ENCODE measurements at regions not wholly inside any gene's neighbourhood (a gene's known extent, or its start where the extent isn't known, plus 50 kb on each side); places are given as distances from the start of the nearest gene placed in this dataset.

DNA sequence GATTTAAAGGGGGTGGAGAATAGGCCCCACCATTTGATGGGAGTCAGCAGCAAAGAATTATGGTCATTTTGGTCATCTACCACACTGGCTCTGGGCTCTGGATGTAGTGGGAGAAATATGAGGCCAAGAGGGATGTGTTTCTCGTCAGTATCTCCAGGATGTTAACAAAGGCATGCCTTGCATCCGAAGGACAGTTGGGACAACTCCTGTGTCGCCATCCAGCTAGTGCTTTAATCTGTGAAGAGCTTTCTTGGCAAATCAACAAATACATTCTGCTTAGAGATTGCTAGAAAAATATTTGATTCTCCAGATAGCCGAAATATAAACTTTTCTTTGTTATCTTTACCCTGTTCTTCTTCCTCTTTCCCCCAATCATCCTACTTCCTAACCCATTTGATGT lies 287.1 kb upstream of the TNP1 start:
- 84% methylated on average over 3 of the region's 4 CpGs for WGBS (ENCODE audit: insufficient coverage)
- no peaks in the 10 kb centered on the region for H3K36me3 ChIP-seq (ENCODE audit: control insufficient read depth in 2 of 2, extremely low read depth in 1 of 2, insufficient read depth in 1 of 2, low read length in 1 of 2)
- no peak overlapping the region for H3K4me3 Mint-ChIP-seq
- H3K4me3 ChIP-seq (ENCODE audit: control insufficient read depth in 1 of 2, extremely low read depth in 1 of 2, low read length in 1 of 2): no peak overlapping the region
- H3K4me1 Mint-ChIP-seq: no peaks in the 10 kb centered on the region
- peaks cover 0 to 8% (median 7%) of the 10 kb centered on the region in 3 donors for H3K9me3 Mint-ChIP-seq
- H3K9me3 ChIP-seq: no peaks in the 10 kb centered on the region
- ChIA-PET POLR2A (no interaction called here), CTCF (interaction anchor here in 1 of 2 donors (0.5 kb wide), 1 partner anchor 1877 kb away, joined by 3 read pairs; no protein-coding TSS in a partner anchor)
- H3K27ac ChIP-seq (ENCODE audit: low read length): no peak overlapping the region
- no peak overlapping the region for H3K27ac Mint-ChIP-seq
- no peak for ATAC-seq (replicated peaks in 1 of 4)
- peaks cover 8 to 14% of the 10 kb centered on the region in 2 donors for H3K27me3 Mint-ChIP-seq
- no peaks in the 10 kb centered on the region for H3K36me3 Mint-ChIP-seq
- H3K27me3 ChIP-seq (replicated peaks in 1 of 2; ENCODE audit: control insufficient read depth in 2 of 2, extremely low read depth in 1 of 2, insufficient read depth in 2 of 2, low read length in 1 of 2): peaks cover 0 to 2% of the 10 kb centered on the region in 2 experiments
- no peaks in the 10 kb centered on the region for H3K4me1 ChIP-seq (ENCODE audit: control insufficient read depth in 1 of 2, extremely low read depth in 1 of 2, insufficient read depth in 2 of 2, low read length in 2 of 2)
- DNase-seq: no peak

DNA sequence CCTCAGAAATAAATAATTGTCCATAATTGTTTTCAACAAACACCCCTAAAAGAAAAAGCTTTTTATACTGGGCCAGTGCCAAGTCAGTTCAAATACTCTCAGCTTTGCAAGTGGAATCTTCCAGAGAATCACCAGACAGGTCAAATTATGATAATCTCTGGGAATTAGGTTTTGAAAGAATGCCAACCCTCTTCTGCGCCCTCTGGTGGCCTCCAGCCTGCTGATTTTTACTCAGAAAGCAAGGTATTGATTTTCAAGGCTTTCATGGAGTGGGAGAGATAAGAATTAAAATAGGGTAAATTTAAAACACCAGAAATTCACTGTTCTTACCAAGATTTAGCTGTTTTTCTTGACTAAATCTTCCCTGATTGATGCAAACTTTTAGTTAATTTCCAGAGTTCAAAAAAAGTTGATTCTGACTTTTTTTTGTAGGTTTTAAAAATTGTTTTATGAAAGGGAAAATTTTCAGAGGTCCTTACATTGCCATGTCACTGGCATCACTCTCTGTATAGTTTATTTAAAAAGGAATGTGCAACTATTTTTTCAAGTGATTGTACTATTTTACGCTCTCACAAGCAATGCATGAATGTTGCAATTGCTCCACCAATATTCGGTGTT lies 282.9 kb upstream of the TNP1 start:
- no peaks in the 10 kb centered on the region for H3K27me3 ChIP-seq (replicated peaks in 1 of 2; ENCODE audit: control insufficient read depth in 2 of 2, extremely low read depth in 1 of 2, insufficient read depth in 2 of 2, low read length in 1 of 2)
- POLR2A ChIA-PET: no interaction called here
- DNase-seq: no peak
- 100% methylated on average over 1 of the region's 3 CpGs for WGBS (ENCODE audit: insufficient coverage)
- Mint-ChIP-seq H3K9me3 (peaks cover 11 to 28% (median 19%) of the 10 kb centered on the region in 3 donors), H3K27ac (no peak overlapping the region), H3K4me3 (no peak overlapping the region), H3K36me3 (no peaks in the 10 kb centered on the region), H3K4me1 (no peaks in the 10 kb centered on the region), H3K27me3 (peaks cover 7% of the 10 kb centered on the region in 2 donors)
- H3K4me3 ChIP-seq (ENCODE audit: control insufficient read depth in 1 of 2, extremely low read depth in 1 of 2, low read length in 1 of 2): no peak overlapping the region
- CTCF ChIA-PET: no interaction called here
- H3K9me3 ChIP-seq: peaks cover 3% of the 10 kb centered on the region
- no peak for ATAC-seq (replicated peaks in 1 of 4)
- H3K4me1 ChIP-seq (ENCODE audit: control insufficient read depth in 1 of 2, extremely low read depth in 1 of 2, insufficient read depth in 2 of 2, low read length in 2 of 2): no peaks in the 10 kb centered on the region
- H3K36me3 ChIP-seq (ENCODE audit: control insufficient read depth in 2 of 2, extremely low read depth in 1 of 2, insufficient read depth in 1 of 2, low read length in 1 of 2): no peaks in the 10 kb centered on the region
- H3K27ac ChIP-seq (ENCODE audit: low read length): no peak overlapping the region

DNA sequence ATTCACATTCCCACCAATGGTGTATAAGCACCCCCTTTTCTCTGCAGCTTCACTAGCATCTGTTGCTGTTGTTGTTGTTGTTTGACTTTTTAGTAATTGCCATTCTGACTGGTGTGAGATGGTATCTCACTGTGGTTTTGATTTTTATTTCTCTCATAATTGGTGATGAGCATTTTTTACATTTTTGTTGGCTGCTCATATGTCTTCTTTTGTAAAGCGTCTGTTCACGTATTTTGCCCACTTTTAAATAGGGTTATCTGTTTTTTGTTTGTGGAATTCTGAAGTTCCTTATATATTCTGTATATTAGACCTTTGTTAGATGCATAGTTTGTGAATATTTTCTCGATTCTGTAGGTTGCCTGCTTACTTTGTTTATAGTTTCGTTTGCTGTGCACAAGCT lies 278.4 kb upstream of the TNP1 start:
- Mint-ChIP-seq H3K27ac (no peak overlapping the region), H3K36me3 (no peaks in the 10 kb centered on the region), H3K4me1 (no peaks in the 10 kb centered on the region), H3K27me3 (peaks cover 0 to 1% of the 10 kb centered on the region in 2 donors), H3K9me3 (peaks cover 15 to 38% (median 20%) of the 10 kb centered on the region in 3 donors), H3K4me3 (no peak overlapping the region)
- ChIA-PET POLR2A (no interaction called here), CTCF (no interaction called here)
- no peaks in the 10 kb centered on the region for H3K27me3 ChIP-seq (replicated peaks in 1 of 2; ENCODE audit: control insufficient read depth in 2 of 2, extremely low read depth in 1 of 2, insufficient read depth in 2 of 2, low read length in 1 of 2)
- no peaks in the 10 kb centered on the region for H3K36me3 ChIP-seq (ENCODE audit: control insufficient read depth in 2 of 2, extremely low read depth in 1 of 2, insufficient read depth in 1 of 2, low read length in 1 of 2)
- peaks cover 3% of the 10 kb centered on the region for H3K9me3 ChIP-seq
- no peak overlapping the region for H3K27ac ChIP-seq (ENCODE audit: low read length)
- H3K4me3 ChIP-seq (ENCODE audit: control insufficient read depth in 1 of 2, extremely low read depth in 1 of 2, low read length in 1 of 2): no peak overlapping the region
- WGBS (ENCODE audit: insufficient coverage): no CpG with 5 or more reads among the region's 4 CpGs
- no peaks in the 10 kb centered on the region for H3K4me1 ChIP-seq (ENCODE audit: control insufficient read depth in 1 of 2, extremely low read depth in 1 of 2, insufficient read depth in 2 of 2, low read length in 2 of 2)
- no peak for DNase-seq
- ATAC-seq (replicated peaks in 1 of 4): no peak

DNA sequence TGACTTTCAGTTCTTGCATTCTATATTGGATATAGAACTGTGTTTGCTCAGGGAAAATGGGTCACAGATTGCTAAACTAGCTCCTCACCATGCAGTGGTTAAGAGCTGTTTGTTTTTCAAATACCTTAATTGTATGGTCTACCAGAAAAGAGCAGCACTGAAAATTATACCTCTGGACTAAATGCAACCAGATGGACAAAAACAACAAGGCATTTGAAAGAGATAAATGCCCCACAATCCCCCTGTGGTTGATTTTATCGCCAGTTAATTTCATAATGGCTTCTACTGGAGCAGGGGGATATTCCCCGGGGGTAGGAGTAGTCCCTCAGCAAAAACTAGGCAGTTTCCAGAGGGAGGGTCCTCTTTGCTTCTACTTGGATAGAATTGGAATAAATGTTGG lies 267.9 kb upstream of the TNP1 start:
- Histone ChIP-seq H3K36me3 (ENCODE audit: control insufficient read depth in 2 of 2, extremely low read depth in 1 of 2, insufficient read depth in 1 of 2, low read length in 1 of 2) (no peaks in the 10 kb centered on the region), H3K9me3 (no peaks in the 10 kb centered on the region), H3K27ac (ENCODE audit: low read length) (no peak overlapping the region), H3K4me3 (ENCODE audit: control insufficient read depth in 1 of 2, extremely low read depth in 1 of 2, low read length in 1 of 2) (no peak overlapping the region), H3K4me1 (ENCODE audit: control insufficient read depth in 1 of 2, extremely low read depth in 1 of 2, insufficient read depth in 2 of 2, low read length in 2 of 2) (no peaks in the 10 kb centered on the region), H3K27me3 (replicated peaks in 1 of 2; ENCODE audit: control insufficient read depth in 2 of 2, extremely low read depth in 1 of 2, insufficient read depth in 2 of 2, low read length in 1 of 2) (no peaks in the 10 kb centered on the region)
- POLR2A ChIA-PET: no interaction called here
- CTCF ChIA-PET: interaction anchor here in 1 of 2 donors (0.6 kb wide), 1 partner anchor 348 kb away, joined by 3 read pairs; no protein-coding TSS in a partner anchor
- Mint-ChIP-seq H3K4me1 (no peaks in the 10 kb centered on the region), H3K27me3 (peaks cover 0 to 8% of the 10 kb centered on the region in 2 donors), H3K27ac (no peak overlapping the region), H3K9me3 (peaks cover 0 to 3% (median 0%) of the 10 kb centered on the region in 3 donors), H3K36me3 (no peaks in the 10 kb centered on the region), H3K4me3 (no peak overlapping the region)
- ATAC-seq (replicated peaks in 1 of 4) (no peak), DNase-seq (no peak)
- 100% methylated on average over 1 of the region's 2 CpGs for WGBS (ENCODE audit: insufficient coverage)

DNA sequence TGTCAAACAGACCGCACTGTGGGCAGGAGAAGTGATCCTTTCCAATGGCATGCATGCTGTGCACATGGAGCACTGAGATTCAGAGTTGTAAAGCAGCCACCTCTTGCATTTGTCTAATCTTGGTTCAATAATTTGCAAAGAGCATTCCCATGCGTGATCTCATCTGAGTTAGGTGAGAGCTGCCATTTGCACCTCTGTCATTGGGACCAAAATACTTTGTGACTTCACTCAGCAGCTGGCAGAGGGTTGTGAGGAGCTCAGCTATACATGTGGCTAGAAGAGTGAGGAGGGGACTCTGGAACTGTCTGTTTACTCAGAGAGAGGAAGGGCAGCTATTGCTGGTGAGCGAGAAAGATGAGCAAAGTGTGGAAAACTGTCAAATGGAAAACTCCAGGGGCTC lies 265.1 kb upstream of the TNP1 start:
- 76% methylated on average over 2 of the region's 3 CpGs for WGBS (ENCODE audit: insufficient coverage)
- Histone ChIP-seq H3K4me1 (ENCODE audit: control insufficient read depth in 1 of 2, extremely low read depth in 1 of 2, insufficient read depth in 2 of 2, low read length in 2 of 2) (no peaks in the 10 kb centered on the region), H3K4me3 (ENCODE audit: control insufficient read depth in 1 of 2, extremely low read depth in 1 of 2, low read length in 1 of 2) (no peak overlapping the region), H3K27me3 (replicated peaks in 1 of 2; ENCODE audit: control insufficient read depth in 2 of 2, extremely low read depth in 1 of 2, insufficient read depth in 2 of 2, low read length in 1 of 2) (no peaks in the 10 kb centered on the region), H3K9me3 (no peaks in the 10 kb centered on the region), H3K36me3 (ENCODE audit: control insufficient read depth in 2 of 2, extremely low read depth in 1 of 2, insufficient read depth in 1 of 2, low read length in 1 of 2) (no peaks in the 10 kb centered on the region), H3K27ac (ENCODE audit: low read length) (no peak overlapping the region)
- Mint-ChIP-seq H3K4me3 (no peak overlapping the region), H3K36me3 (no peaks in the 10 kb centered on the region), H3K9me3 (no peaks in the 10 kb centered on the region), H3K27me3 (peaks cover 0 to 9% of the 10 kb centered on the region in 2 donors), H3K4me1 (no peaks in the 10 kb centered on the region), H3K27ac (no peak overlapping the region)
- POLR2A ChIA-PET: no interaction called here
- CTCF ChIA-PET: no interaction called here
- DNase-seq: no peak
- ATAC-seq (replicated peaks in 1 of 4): no peak

DNA sequence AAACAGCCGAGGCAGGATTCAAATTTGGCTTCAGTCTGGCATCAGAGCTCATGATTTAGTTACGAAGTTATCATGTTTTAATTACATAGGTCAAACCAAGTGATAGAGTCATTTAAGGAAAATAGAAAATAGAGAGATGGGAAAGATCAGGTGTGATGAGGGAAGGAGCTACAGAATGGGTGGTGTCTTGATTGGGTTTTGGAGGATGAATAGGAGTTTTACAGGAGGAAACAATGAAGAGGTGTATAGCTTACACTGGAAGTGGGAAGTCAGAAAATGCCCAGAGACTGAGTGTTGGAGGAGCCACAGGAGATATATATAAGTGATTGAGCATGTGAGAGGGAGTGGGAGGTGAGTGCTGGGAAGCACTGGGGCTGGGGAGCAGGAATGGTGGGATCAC lies 264.2 kb upstream of the TNP1 start:
- POLR2A ChIA-PET: no interaction called here
- Mint-ChIP-seq H3K27ac (no peak overlapping the region), H3K36me3 (no peaks in the 10 kb centered on the region), H3K27me3 (peaks cover 0 to 9% of the 10 kb centered on the region in 2 donors), H3K9me3 (no peaks in the 10 kb centered on the region), H3K4me3 (no peak overlapping the region), H3K4me1 (no peaks in the 10 kb centered on the region)
- no peak for ATAC-seq (replicated peaks in 1 of 4)
- Histone ChIP-seq H3K27me3 (replicated peaks in 1 of 2; ENCODE audit: control insufficient read depth in 2 of 2, extremely low read depth in 1 of 2, insufficient read depth in 2 of 2, low read length in 1 of 2) (no peaks in the 10 kb centered on the region), H3K9me3 (no peaks in the 10 kb centered on the region), H3K27ac (ENCODE audit: low read length) (no peak overlapping the region), H3K36me3 (ENCODE audit: control insufficient read depth in 2 of 2, extremely low read depth in 1 of 2, insufficient read depth in 1 of 2, low read length in 1 of 2) (no peaks in the 10 kb centered on the region), H3K4me3 (ENCODE audit: control insufficient read depth in 1 of 2, extremely low read depth in 1 of 2, low read length in 1 of 2) (no peak overlapping the region), H3K4me1 (ENCODE audit: control insufficient read depth in 1 of 2, extremely low read depth in 1 of 2, insufficient read depth in 2 of 2, low read length in 2 of 2) (no peaks in the 10 kb centered on the region)
- WGBS (ENCODE audit: insufficient coverage): 60% methylated on average over 1 of the region's 2 CpGs
- CTCF ChIA-PET: no interaction called here
- DNase-seq: no peak

DNA sequence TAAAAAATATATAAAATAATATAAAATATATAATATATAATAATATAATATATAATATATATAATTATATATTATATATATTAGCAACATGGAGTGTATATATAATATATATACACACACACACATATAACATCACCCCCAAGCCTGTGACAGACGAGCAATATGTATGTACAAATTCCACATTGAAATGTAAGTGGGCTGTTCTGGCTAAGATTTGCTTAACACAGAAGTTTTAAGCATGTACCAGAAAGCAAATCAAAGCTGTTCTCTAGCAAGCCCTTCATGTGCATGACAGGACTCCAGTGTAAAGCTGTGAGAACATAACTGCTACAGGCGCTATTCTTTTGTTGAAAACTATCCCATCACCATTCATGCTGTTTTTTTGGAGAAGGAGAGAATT lies 261.7 kb upstream of the TNP1 start:
- no peak for DNase-seq
- WGBS (ENCODE audit: insufficient coverage): no CpG with 5 or more reads among the region's 2 CpGs
- Mint-ChIP-seq H3K36me3 (no peaks in the 10 kb centered on the region), H3K27ac (no peak overlapping the region), H3K4me3 (no peak overlapping the region), H3K27me3 (peaks cover 0 to 14% of the 10 kb centered on the region in 2 donors), H3K4me1 (no peaks in the 10 kb centered on the region), H3K9me3 (no peaks in the 10 kb centered on the region)
- no peaks in the 10 kb centered on the region for H3K9me3 ChIP-seq
- H3K4me3 ChIP-seq (ENCODE audit: control insufficient read depth in 1 of 2, extremely low read depth in 1 of 2, low read length in 1 of 2): no peak overlapping the region
- POLR2A ChIA-PET: no interaction called here
- H3K4me1 ChIP-seq (ENCODE audit: control insufficient read depth in 1 of 2, extremely low read depth in 1 of 2, insufficient read depth in 2 of 2, low read length in 2 of 2): peaks cover 0 to 2% of the 10 kb centered on the region in 2 experiments
- ATAC-seq (replicated peaks in 1 of 4): no peak
- no peaks in the 10 kb centered on the region for H3K27me3 ChIP-seq (replicated peaks in 1 of 2; ENCODE audit: control insufficient read depth in 2 of 2, extremely low read depth in 1 of 2, insufficient read depth in 2 of 2, low read length in 1 of 2)
- no peak overlapping the region for H3K27ac ChIP-seq (ENCODE audit: low read length)
- no peaks in the 10 kb centered on the region for H3K36me3 ChIP-seq (ENCODE audit: control insufficient read depth in 2 of 2, extremely low read depth in 1 of 2, insufficient read depth in 1 of 2, low read length in 1 of 2)
- CTCF ChIA-PET: no interaction called here
